Bronchial epithelial cell (primary cell): ENCODE measurements at regions not wholly inside any gene's neighbourhood (a gene's known extent, or its start where the extent isn't known, plus 50 kb on each side); places are given as distances from the start of the nearest gene placed in this dataset.
"Not testable (repeated sequence)": the region's sequence is repeated elsewhere in the genome, so short reads cannot be mapped to it uniquely, and the experiment has no call there.

Experiments
- DNase-seq: peaks from one replicate; pipeline ENCODE4 v3.0.0-alpha.2; 2010; ENCODE audit warnings: low read depth
- FAIRE-seq: peaks from 2 replicates; lab custom pipeline; 2011; peaks lifted over from hg19 to GRCh38; lab: Jason Lieb, UNC
- H3K27me3 ChIP-seq: 2 replicates; pipeline ENCODE4 v1.5.1; 2011; ENCODE audit warnings: low read length; ENCODE audit not compliant: control insufficient read depth, insufficient read depth
- H3K36me3 ChIP-seq: 2 replicates; pipeline ENCODE4 v1.5.1; 2011; ENCODE audit warnings: low read length; ENCODE audit not compliant: control insufficient read depth, insufficient read depth
- H3K4me3 ChIP-seq: 2 replicates; pipeline ENCODE4 v1.5.1; 2011; ENCODE audit warnings: mild to moderate bottlenecking, low read depth, low read length, control low read depth
- TF ChIP-seq, protein P1 (sequence below): IDR thresholded peaks from 2 replicates; pipeline ENCODE4 v1.5.1; 2011; ENCODE audit warnings: mild to moderate bottlenecking, moderate library complexity, low read length, control low read depth, inconsistent platforms; ENCODE audit not compliant: insufficient read depth, severe bottlenecking

DNA sequence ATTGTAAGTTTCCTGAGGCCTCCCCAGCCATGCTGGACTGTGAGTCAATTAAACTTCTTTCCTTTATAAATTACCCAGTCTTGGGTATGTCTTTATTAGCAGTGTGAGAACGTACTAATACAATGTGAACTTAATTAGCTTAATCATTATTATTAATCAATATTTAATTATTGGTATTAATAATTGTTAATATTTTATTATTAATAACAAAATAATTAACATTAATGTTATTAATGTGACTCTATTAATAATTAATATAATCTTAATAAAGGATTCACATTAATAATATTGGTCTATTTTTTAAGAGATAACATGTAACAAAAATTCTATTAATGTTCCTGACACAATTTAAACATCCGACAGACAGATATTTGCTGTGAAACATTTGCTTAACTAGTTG, 164.9 kb upstream of the ATF7IP start:
- no peak overlapping the region for H3K4me3 ChIP-seq
- no peak for FAIRE-seq

DNA sequence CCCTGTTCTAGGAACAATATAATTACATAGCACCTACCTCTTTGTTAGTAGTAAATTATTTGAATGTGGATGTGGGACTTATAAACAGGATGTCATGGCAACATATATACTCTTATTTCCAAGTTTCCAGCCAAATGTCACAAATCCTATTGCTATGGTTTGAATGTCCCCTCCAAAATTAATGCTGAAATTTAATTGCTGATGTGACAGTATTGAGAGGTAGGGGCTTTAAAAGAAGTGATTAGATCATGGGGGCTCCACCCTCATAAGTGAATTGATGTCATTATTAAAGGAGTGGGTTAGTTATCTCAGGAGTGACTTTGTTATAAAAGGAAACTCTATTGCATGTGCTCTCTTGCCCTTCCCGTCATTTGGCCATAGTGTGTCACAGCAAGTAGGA, 164.2 kb upstream of the ATF7IP start:
- FAIRE-seq = no peak
- H3K36me3 ChIP-seq = no peaks in the 10 kb centered on the region
- no peaks in the 10 kb centered on the region for H3K27me3 ChIP-seq
- no peak for DNase-seq
- TF ChIP-seq, protein P1, sequence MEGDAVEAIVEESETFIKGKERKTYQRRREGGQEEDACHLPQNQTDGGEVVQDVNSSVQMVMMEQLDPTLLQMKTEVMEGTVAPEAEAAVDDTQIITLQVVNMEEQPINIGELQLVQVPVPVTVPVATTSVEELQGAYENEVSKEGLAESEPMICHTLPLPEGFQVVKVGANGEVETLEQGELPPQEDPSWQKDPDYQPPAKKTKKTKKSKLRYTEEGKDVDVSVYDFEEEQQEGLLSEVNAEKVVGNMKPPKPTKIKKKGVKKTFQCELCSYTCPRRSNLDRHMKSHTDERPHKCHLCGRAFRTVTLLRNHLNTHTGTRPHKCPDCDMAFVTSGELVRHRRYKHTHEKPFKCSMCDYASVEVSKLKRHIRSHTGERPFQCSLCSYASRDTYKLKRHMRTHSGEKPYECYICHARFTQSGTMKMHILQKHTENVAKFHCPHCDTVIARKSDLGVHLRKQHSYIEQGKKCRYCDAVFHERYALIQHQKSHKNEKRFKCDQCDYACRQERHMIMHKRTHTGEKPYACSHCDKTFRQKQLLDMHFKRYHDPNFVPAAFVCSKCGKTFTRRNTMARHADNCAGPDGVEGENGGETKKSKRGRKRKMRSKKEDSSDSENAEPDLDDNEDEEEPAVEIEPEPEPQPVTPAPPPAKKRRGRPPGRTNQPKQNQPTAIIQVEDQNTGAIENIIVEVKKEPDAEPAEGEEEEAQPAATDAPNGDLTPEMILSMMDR = no peak
- no peak overlapping the region for H3K4me3 ChIP-seq

More for the DNA sequence above, 164.9 kb upstream of the ATF7IP start:
- Histone ChIP-seq H3K36me3 (no peaks in the 10 kb centered on the region), H3K27me3 (no peaks in the 10 kb centered on the region)
- TF ChIP-seq, protein P1 = no peak
- no peak for DNase-seq

DNA sequence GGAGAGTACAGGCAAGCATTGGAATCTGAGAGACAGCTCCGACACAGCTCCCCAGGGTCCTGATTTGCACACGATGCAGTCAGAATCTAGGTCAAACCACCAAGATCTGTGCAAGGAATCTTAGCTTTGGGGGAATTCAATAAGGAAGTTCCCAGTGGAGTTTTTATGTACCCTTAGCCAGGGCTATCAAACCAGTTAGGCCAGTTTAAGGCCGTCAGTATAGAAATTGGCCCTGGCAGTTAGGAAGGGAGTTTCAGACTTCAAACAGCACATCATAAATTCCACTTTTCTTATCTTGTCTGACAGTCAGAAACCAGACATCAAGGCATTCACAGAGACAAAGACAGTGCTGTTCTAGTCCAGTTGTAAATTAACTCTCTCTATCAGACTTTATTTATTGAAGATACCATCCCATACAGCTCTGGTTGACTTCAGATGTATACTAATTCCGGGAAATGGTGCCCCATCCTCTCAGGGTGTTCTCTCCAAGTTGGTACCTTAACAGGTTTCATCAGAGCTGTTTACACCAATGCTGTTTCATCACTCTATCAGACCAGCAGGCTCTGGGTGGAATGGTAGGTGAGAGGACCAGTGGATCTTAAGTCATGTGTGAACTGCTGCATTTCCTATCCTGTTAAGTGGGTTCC, 157.5 kb upstream of the ATF7IP start:
- no peak overlapping the region for H3K4me3 ChIP-seq
- no peaks in the 10 kb centered on the region for H3K36me3 ChIP-seq
- DNase-seq = peak; percentile 69
- no peak for FAIRE-seq
- TF ChIP-seq, protein P1 = no peak
- no peaks in the 10 kb centered on the region for H3K27me3 ChIP-seq

DNA sequence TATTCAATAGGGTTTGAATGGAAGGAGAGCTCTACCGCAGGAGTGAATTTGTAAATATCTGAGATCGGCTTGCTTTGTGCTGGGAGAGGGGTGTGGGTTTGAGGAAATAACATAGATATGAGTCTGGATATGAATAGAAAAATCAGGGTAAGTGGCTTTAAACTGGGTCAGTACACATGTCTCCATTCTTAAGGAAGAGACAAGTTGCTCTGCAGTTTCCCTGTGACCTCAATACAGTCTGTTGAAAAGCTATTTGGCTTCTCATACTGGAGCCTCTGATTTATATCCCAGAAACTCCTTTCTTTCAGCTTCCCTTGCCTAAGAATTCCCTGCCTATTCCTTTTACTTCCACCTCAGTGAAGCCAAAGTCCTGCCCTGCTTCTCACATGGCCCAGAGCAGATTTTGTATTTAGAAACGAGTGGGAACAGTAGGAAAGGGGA, 153.5 kb upstream of the ATF7IP start:
- FAIRE-seq = no peak
- no peak overlapping the region for H3K4me3 ChIP-seq
- no peak for DNase-seq
- TF ChIP-seq, protein P1 = no peak
- no peaks in the 10 kb centered on the region for H3K27me3 ChIP-seq
- H3K36me3 ChIP-seq = no peaks in the 10 kb centered on the region

DNA sequence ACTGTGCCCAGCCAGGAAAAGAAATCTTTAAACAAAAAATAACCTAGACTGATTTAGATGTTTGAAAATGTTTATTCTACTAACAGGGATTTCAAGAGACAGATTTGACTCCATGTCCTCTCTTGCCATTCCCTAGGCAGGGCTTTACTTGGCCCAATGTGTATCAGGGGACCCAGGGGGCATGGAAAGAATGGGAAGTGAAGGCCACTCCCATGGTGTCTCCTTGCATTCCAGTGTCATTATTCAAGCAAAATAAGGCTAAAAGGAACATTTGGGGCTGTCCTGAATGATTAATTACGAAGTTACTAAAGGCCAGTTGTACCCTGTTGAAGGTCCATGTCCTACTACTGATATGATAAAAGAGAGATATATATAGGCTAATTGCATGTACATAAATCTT, 151.9 kb upstream of the ATF7IP start:
- Histone ChIP-seq H3K36me3 (no peaks in the 10 kb centered on the region), H3K4me3 (no peak overlapping the region), H3K27me3 (no peaks in the 10 kb centered on the region)
- no peak for DNase-seq
- FAIRE-seq = no peak
- TF ChIP-seq, protein P1 = no peak

DNA sequence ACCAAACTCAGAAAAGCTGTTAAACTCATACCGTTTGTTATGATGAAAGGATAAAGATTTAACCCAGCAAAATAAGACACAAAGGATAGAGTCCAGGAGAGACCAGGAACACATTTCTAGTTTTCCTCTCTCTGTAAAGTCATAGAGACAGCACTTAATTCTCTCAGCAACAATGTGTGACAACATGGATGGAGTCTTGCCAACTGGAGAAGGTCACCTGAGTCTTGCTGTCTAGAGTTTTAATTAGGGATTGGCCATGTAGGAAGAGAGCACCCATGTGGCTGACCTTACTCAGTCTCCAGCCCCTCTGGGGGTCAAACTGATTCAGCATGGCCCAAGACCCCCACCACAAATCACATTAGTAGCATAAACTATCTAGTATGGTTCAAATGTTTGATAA, 151.0 kb upstream of the ATF7IP start:
- DNase-seq (no peak), FAIRE-seq (no peak)

DNA sequence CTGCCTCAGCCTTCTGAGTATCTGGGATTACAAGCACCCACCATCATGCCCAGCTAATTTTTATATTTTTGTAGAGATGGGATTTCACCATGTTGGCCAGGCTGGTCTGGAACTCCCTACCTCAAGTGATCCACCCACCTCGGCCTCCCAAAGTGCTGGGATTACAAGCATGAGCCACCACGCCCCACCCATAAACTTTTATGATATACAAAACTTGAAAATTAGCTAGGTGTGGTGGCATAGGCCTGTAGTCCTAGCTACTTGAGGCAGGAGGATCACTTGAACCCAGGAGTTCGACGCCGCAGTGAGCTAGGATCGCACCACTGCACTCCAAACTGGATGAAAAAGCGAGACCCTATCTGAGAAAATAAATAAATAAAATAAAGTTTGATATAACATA, 149.5 kb upstream of the ATF7IP start:
- H3K36me3 ChIP-seq, FAIRE-seq, H3K27me3 ChIP-seq, H3K4me3 ChIP-seq, DNase-seq: not testable (repeated sequence)

More for the DNA sequence above, 151.0 kb upstream of the ATF7IP start:
- Histone ChIP-seq H3K27me3 (no peaks in the 10 kb centered on the region), H3K4me3 (no peak overlapping the region), H3K36me3 (no peaks in the 10 kb centered on the region)
- TF ChIP-seq, protein P1 = no peak
